Mesothelial cell of epicardium (in vitro differentiated cells): ENCODE measurements at regions not wholly inside any gene's neighbourhood (a gene's known extent, or its start where the extent isn't known, plus 50 kb on each side); places are given as distances from the start of the nearest gene placed in this dataset.

Experiments used
- DNase-seq, 2 experiments: peaks; one replicate each; pipeline ENCODE4 v3.0.0; 2021; ENCODE audit warnings: low spot score in 2 of 2; ENCODE audit not compliant: unreplicated experiment in 2 of 2
- H3K27ac Mint-ChIP-seq: 2 replicates; pipeline ENCODE4 v1.8.0; 2021; ENCODE audit warnings: mixed read lengths
- H3K27me3 Mint-ChIP-seq: 2 replicates; pipeline ENCODE4 v1.8.0; 2021; ENCODE audit warnings: low read depth, mixed read lengths
- H3K36me3 Mint-ChIP-seq: 2 replicates; pipeline ENCODE4 v1.8.0; 2021; ENCODE audit warnings: mixed read lengths
- H3K4me1 Mint-ChIP-seq: 2 replicates; pipeline ENCODE4 v1.8.0; 2021; ENCODE audit warnings: mixed read lengths
- H3K4me3 Mint-ChIP-seq: 2 replicates; pipeline ENCODE4 v1.8.0; 2021; ENCODE audit warnings: mild to moderate bottlenecking, moderate library complexity, mixed read lengths
- H3K9me3 Mint-ChIP-seq: 2 replicates; pipeline ENCODE4 v1.8.0; 2021; ENCODE audit warnings: mixed read lengths
- TF ChIP-seq, protein P1 (sequence below): fragments of 200-600 bp; sonication (generic); IDR thresholded peaks from one replicate; pipeline ENCODE4 v1.5.0; 2021; ENCODE audit warnings: antibody characterized with exemption; ENCODE audit not compliant: unreplicated experiment

DNA sequence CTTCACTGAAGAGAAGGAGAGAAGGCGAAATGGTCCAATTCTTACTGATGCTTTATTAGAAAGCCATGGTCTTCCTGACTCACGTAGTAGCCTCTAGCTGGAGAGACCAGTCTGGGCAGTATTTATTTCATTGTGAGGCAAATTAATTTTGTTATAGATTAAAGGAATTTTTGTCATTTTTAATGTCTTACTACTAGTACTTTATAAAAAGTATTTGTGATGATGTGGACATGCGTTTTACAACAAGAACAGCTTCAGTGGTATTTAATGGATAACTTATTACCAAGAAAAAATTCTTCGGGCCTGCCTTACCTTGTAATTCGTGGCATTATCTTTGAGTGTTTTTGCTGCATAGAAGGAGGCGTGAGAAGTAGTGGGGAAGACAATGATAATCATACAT is 339.4 kb upstream of the SHH start:
- no peaks in the 10 kb centered on the region for H3K36me3 Mint-ChIP-seq
- TF ChIP-seq, protein P1, sequence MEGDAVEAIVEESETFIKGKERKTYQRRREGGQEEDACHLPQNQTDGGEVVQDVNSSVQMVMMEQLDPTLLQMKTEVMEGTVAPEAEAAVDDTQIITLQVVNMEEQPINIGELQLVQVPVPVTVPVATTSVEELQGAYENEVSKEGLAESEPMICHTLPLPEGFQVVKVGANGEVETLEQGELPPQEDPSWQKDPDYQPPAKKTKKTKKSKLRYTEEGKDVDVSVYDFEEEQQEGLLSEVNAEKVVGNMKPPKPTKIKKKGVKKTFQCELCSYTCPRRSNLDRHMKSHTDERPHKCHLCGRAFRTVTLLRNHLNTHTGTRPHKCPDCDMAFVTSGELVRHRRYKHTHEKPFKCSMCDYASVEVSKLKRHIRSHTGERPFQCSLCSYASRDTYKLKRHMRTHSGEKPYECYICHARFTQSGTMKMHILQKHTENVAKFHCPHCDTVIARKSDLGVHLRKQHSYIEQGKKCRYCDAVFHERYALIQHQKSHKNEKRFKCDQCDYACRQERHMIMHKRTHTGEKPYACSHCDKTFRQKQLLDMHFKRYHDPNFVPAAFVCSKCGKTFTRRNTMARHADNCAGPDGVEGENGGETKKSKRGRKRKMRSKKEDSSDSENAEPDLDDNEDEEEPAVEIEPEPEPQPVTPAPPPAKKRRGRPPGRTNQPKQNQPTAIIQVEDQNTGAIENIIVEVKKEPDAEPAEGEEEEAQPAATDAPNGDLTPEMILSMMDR, result no peak
- peaks cover 8% of the 10 kb centered on the region for H3K4me1 Mint-ChIP-seq
- H3K4me3 Mint-ChIP-seq, result no peak overlapping the region
- H3K9me3 Mint-ChIP-seq, result no peaks in the 10 kb centered on the region
- H3K27me3 Mint-ChIP-seq, result peaks cover 14% of the 10 kb centered on the region
- no peak overlapping the region for H3K27ac Mint-ChIP-seq
- no peak for DNase-seq

DNA sequence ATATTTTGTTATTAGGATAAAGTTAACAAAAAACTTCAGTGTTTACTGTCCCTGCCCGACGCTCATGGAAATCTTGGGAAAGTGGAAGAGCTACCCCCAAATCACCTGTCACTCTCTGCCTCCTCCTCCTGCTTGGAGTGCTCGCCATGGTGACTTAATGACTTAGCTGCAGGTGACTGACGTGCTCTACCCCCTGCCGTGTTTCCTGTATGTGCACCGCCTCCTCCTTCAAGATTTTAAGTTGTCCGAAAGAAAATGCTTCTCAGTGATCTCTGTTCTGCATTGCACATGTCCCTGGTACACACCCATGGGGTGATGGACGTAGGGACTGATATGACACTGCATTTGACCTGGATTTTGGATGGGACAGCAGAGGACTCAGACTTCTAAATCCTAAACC is 338.8 kb upstream of the SHH start:
- Mint-ChIP-seq H3K27ac (no peak overlapping the region), H3K4me3 (no peak overlapping the region), H3K36me3 (no peaks in the 10 kb centered on the region), H3K27me3 (peaks cover 18% of the 10 kb centered on the region), H3K9me3 (no peaks in the 10 kb centered on the region), H3K4me1 (peaks cover 8% of the 10 kb centered on the region)
- TF ChIP-seq, protein P1, result no peak
- DNase-seq, result no peak

DNA sequence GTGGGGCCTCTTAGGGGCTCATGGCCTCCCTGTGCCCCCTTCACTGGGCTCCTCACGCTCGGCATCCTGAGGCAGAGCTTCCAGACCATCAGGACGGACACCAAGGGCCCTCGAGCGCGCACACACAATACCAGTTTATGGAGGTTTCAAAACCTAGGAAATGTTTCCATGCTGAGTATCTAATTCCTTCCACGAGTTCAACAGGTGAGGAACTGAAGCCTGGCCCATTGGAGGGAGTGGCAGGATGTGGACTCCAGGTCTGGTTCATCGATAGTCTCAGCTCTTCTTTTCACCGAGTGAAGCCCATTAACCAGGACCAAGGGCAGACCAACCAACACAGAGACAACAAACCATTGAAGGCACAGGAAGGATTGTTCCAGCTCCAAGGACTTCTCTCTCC is 336.7 kb upstream of the SHH start:
- TF ChIP-seq, protein P1, result no peak
- DNase-seq, result no peak
- Mint-ChIP-seq H3K4me3 (no peak overlapping the region), H3K4me1 (peaks cover 8% of the 10 kb centered on the region), H3K27me3 (peaks cover 35% of the 10 kb centered on the region), H3K27ac (no peak overlapping the region), H3K9me3 (no peaks in the 10 kb centered on the region), H3K36me3 (no peaks in the 10 kb centered on the region)

DNA sequence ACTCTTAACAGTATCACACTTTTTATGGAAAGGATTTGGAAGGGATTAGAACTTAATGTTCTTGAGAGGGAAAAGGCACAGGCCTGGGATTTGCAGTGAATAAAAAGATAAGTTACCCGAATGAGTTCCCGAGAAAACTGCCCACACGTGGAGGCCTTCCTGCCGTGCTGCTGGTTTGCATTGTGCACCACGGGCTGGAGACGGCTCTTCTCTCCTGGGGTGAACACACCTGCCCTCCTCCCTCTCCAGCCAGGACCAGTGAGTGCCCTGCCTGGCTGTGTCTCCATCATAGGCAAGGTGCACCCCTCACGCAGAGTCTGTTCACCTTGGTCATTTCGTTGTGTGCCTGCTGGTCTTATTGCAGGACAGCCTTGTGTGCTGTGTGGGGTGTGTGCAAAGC is 336.3 kb upstream of the SHH start:
- Mint-ChIP-seq H3K4me1 (peaks cover 8% of the 10 kb centered on the region), H3K36me3 (no peaks in the 10 kb centered on the region), H3K27me3 (peaks cover 35% of the 10 kb centered on the region), H3K4me3 (no peak overlapping the region), H3K9me3 (no peaks in the 10 kb centered on the region), H3K27ac (no peak overlapping the region)
- TF ChIP-seq, protein P1, result no peak
- no peak for DNase-seq

DNA sequence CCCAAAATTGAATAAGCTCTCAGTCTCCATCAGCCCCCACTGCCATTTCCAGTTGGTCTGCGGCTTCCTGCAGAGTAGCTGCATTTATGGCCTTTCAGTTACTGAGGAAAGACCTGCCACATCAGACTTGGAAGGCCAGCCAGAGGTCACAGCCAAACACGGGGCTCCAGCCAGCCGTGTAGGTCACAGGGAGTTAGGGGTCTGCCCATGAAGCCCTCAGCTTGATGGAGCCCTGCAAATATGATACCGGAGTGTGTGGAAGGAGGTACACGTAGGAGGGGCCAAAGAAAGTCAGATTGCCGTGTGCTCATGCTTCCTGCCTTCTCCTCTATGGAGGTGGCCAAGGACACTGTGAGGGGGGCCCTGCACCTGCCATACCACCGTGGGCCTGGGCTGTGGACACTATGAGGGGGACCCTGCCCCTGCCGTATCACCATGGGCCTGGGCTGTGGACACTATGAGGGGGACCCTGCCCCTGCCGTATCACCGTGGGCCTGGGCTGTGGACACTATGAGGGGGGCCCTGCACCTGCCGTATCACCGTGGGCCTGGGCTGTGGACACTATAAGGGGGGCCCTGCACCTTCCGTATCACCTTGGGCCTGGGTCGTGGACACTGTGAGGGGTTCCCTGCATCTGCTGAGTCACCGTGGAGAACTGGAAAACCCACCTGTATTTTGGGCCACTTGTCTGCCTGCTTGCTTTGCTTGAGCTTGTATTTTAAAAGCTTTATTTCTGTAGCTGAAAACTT is 335.7 kb upstream of the SHH start:
- TF ChIP-seq, protein P1, result no peak
- no peak for DNase-seq
- Mint-ChIP-seq H3K4me3 (no peak overlapping the region), H3K36me3 (no peaks in the 10 kb centered on the region), H3K27me3 (peaks cover 36% of the 10 kb centered on the region), H3K9me3 (no peaks in the 10 kb centered on the region), H3K4me1 (peaks cover 6% of the 10 kb centered on the region), H3K27ac (no peak overlapping the region)
